ENCODE measurements at regions not wholly inside any gene's neighbourhood (a gene's known extent, or its start where the extent isn't known, plus 50 kb on each side); places are given as distances from the start of the nearest gene placed in this dataset.

DNA sequence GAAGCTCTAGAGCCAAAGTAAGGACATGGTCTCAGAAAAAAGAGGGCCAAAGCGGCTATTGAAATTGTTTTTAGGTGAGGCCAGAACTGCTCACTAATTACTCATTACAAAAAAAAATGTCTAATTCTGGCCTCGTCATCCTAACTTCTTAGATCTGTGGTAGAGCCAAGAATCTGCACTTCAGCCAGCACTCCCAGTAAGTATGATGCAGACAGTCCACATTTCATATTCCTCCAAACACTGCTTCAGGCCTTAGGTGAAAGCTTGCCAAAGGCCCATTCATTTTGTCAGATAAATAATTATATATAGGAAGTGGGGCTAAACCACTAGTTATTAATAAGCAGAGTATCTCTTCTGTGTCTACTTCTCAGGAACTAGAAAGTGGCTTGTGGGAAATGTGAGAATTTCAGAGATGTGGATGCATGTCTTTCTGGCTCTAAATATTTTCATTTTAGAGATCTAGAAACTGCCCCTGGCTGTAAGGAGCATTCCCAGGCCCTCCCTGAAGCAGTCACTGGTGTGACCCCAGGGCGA is 554.0 kb downstream of the TLE4 start:
- H3K79me2 ChIP-seq = no peaks in the 10 kb centered on the region
- H3K9me2 ChIP-seq (replicated peaks; ENCODE audit: insufficient read depth) = no peaks in the 10 kb centered on the region
- H3K9me3 ChIP-seq (ENCODE audit: low read depth) = no peaks in the 10 kb centered on the region
- DNase-seq (ENCODE audit: low spot score) = no peak
- H2AFZ ChIP-seq = no peak overlapping the region
- WGBS (ENCODE audit: low lambda C conversion rate, missing lambda C conversion rate) = 92% methylated on average over 3 of the region's 3 CpGs
- H3K4me1 ChIP-seq (ENCODE audit: insufficient read depth) = no peaks in the 10 kb centered on the region
- TF ChIP-seq EZH2 (IDR thresholded peaks at IDR 0.05; ENCODE audit: borderline replicate concordance) (no peak), EZH2phosphoT487 (IDR thresholded peaks at IDR 0.05; ENCODE audit: low read depth, severe bottlenecking, unreplicated experiment) (no peak)
- TF ChIP-seq, protein P1, sequence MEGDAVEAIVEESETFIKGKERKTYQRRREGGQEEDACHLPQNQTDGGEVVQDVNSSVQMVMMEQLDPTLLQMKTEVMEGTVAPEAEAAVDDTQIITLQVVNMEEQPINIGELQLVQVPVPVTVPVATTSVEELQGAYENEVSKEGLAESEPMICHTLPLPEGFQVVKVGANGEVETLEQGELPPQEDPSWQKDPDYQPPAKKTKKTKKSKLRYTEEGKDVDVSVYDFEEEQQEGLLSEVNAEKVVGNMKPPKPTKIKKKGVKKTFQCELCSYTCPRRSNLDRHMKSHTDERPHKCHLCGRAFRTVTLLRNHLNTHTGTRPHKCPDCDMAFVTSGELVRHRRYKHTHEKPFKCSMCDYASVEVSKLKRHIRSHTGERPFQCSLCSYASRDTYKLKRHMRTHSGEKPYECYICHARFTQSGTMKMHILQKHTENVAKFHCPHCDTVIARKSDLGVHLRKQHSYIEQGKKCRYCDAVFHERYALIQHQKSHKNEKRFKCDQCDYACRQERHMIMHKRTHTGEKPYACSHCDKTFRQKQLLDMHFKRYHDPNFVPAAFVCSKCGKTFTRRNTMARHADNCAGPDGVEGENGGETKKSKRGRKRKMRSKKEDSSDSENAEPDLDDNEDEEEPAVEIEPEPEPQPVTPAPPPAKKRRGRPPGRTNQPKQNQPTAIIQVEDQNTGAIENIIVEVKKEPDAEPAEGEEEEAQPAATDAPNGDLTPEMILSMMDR (IDR thresholded peaks at IDR 0.05; ENCODE audit: poor library complexity) = no peak
- H3K27me3 ChIP-seq = no peaks in the 10 kb centered on the region
- H3K4me2 ChIP-seq = no peak overlapping the region
- no peak overlapping the region for H3K27ac ChIP-seq
- H3K4me3 ChIP-seq = no peak overlapping the region
- H4K20me1 ChIP-seq (ENCODE audit: insufficient read depth, poor library complexity, severe bottlenecking) = no peaks in the 10 kb centered on the region
- no peaks in the 10 kb centered on the region for H3K36me3 ChIP-seq (replicated peaks; ENCODE audit: insufficient read depth, low read depth)

DNA sequence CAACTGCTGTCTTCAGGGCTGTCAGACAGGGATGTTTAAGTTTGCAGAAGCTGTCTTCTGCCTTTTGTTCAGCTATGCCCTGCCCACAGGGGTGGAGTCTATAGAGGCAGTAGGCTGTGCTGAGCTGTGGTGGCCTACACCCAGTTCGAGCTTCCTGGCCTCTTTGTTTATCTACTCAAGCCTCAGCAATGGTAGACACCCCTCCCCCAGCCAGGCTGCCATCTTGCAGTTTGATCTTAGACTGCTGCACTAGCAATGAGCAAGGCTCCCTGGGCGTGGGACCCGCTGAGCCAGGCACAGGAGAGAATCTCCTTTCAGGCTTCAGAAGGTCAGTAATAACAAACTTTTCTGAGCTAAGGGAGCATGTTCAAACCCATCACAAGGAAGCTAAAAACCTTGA is 545.3 kb downstream of the TLE4 start:
- TF ChIP-seq, protein P1 (IDR thresholded peaks at IDR 0.05; ENCODE audit: poor library complexity) = no peak
- no peak for TF ChIP-seq EZH2phosphoT487 (IDR thresholded peaks at IDR 0.05; ENCODE audit: low read depth, severe bottlenecking, unreplicated experiment)
- TF ChIP-seq EZH2 (IDR thresholded peaks at IDR 0.05; ENCODE audit: borderline replicate concordance) = no peak

DNA sequence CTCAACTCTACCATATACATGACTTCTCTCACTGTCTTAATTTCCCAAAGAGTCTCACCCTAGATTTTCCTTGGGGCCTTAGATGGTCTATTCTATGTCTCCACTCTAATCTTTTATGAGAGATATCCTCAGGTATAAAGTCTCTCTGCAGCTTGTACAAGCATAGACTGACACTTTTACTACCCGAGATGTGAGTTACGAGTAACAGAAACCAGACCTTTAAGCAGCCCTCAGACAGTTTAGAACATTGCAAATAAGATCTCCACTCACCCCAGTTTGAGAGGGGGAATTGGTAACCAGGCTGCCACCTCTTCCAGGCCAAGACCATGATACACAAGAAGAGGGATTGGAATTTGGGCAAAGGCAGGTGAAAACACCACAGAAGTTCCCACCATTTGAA is 542.5 kb downstream of the TLE4 start:
- Histone ChIP-seq H3K9me2 (replicated peaks; ENCODE audit: insufficient read depth) (no peaks in the 10 kb centered on the region), H3K27ac (no peak overlapping the region), H3K4me3 (no peak overlapping the region), H3K27me3 (no peaks in the 10 kb centered on the region), H3K4me2 (no peak overlapping the region), H3K79me2 (no peaks in the 10 kb centered on the region), H4K20me1 (ENCODE audit: insufficient read depth, poor library complexity, severe bottlenecking) (no peaks in the 10 kb centered on the region), H2AFZ (no peak overlapping the region), H3K9me3 (ENCODE audit: low read depth) (peaks cover 6% of the 10 kb centered on the region), H3K4me1 (ENCODE audit: insufficient read depth) (no peaks in the 10 kb centered on the region), H3K36me3 (replicated peaks; ENCODE audit: insufficient read depth, low read depth) (no peaks in the 10 kb centered on the region)
- TF ChIP-seq EZH2phosphoT487 (IDR thresholded peaks at IDR 0.05; ENCODE audit: low read depth, severe bottlenecking, unreplicated experiment) (no peak), EZH2 (IDR thresholded peaks at IDR 0.05; ENCODE audit: borderline replicate concordance) (no peak)
- TF ChIP-seq, protein P1 (IDR thresholded peaks at IDR 0.05; ENCODE audit: poor library complexity) = no peak
- DNase-seq (ENCODE audit: low spot score) = no peak
- 32% methylated on average over 2 of the region's 2 CpGs for WGBS (ENCODE audit: low lambda C conversion rate, missing lambda C conversion rate)

More for the DNA sequence above, 545.3 kb downstream of the TLE4 start:
- Histone ChIP-seq H3K4me3 (no peak overlapping the region), H3K79me2 (no peaks in the 10 kb centered on the region), H3K27ac (no peak overlapping the region), H4K20me1 (ENCODE audit: insufficient read depth, poor library complexity, severe bottlenecking) (no peaks in the 10 kb centered on the region), H3K27me3 (no peaks in the 10 kb centered on the region), H2AFZ (no peak overlapping the region), H3K36me3 (replicated peaks; ENCODE audit: insufficient read depth, low read depth) (no peaks in the 10 kb centered on the region), H3K4me2 (no peak overlapping the region), H3K4me1 (ENCODE audit: insufficient read depth) (no peaks in the 10 kb centered on the region), H3K9me2 (replicated peaks; ENCODE audit: insufficient read depth) (no peaks in the 10 kb centered on the region), H3K9me3 (ENCODE audit: low read depth) (peaks cover 6% of the 10 kb centered on the region)
- WGBS (ENCODE audit: low lambda C conversion rate, missing lambda C conversion rate) = 89% methylated on average over 3 of the region's 3 CpGs
- DNase-seq (ENCODE audit: low spot score) = no peak

Measured in hepatocyte (in vitro differentiated cells).